GM23338 (cell line): ENCODE measurements at regions not wholly inside any gene's neighbourhood (a gene's known extent, or its start where the extent isn't known, plus 50 kb on each side); places are given as distances from the start of the nearest gene placed in this dataset.

Experiments used
- ATAC-seq: fragments of 200-7000 bp; cut with Tn5 transposase; 3 replicates; pipeline ENCODE4 v1.9.1; 2020
- DNase-seq: peaks from one replicate; pipeline ENCODE4 v3.0.0-alpha.2; 2015; ENCODE audit warnings: low spot score
- H2AFZ ChIP-seq: fragments of 200-600 bp; sonication (generic); 2 replicates; pipeline ENCODE4 v1.8.0; 2016; ENCODE audit warnings: antibody characterized with exemption, mild to moderate bottlenecking, moderate library complexity
- H3F3A ChIP-seq: fragments of 200-600 bp; sonication (generic); replicated peaks from 2 replicates; pipeline ENCODE4 v1.8.0; 2017; ENCODE audit warnings: antibody characterized with exemption, mixed run types, low read depth
- H3K27ac ChIP-seq: fragments of 200-600 bp; sonication (generic); 2 replicates; pipeline ENCODE4 v1.6.1; 2016; ENCODE audit warnings: low read depth
- H3K27me3 ChIP-seq: fragments of 200-600 bp; sonication (generic); 2 replicates; pipeline ENCODE4 v1.8.0; 2016; ENCODE audit warnings: mild to moderate bottlenecking, mixed run types, moderate library complexity; ENCODE audit not compliant: insufficient read depth
- H3K36me3 ChIP-seq: fragments of 200-600 bp; sonication (generic); 2 replicates; pipeline ENCODE4 v1.8.0; 2016; ENCODE audit warnings: mild to moderate bottlenecking; ENCODE audit not compliant: insufficient read depth
- H3K4me1 ChIP-seq: fragments of 200-600 bp; sonication (generic); 2 replicates; pipeline ENCODE4 v1.8.0; 2016; ENCODE audit warnings: mild to moderate bottlenecking, moderate library complexity; ENCODE audit not compliant: insufficient read depth
- H3K4me2 ChIP-seq: fragments of 200-600 bp; sonication (generic); 2 replicates; pipeline ENCODE4 v1.7.1; 2017; ENCODE audit warnings: mixed run types
- H3K4me3 ChIP-seq: fragments of 200-600 bp; sonication (generic); 2 replicates; pipeline ENCODE4 v1.6.1; 2016; ENCODE audit warnings: mixed run types
- H3K79me2 ChIP-seq: fragments of 200-600 bp; sonication (generic); replicated peaks from 2 replicates; pipeline ENCODE4 v1.8.0; 2017; ENCODE audit warnings: mild to moderate bottlenecking; ENCODE audit not compliant: insufficient read depth
- H3K9me2 ChIP-seq: fragments of 200-600 bp; sonication (generic); 2 replicates; pipeline ENCODE4 v1.8.0; 2017; ENCODE audit not compliant: insufficient read depth
- H4K20me1 ChIP-seq: fragments of 200-600 bp; sonication (generic); replicated peaks from 2 replicates; pipeline ENCODE4 v1.8.0; 2017; ENCODE audit warnings: mild to moderate bottlenecking; ENCODE audit not compliant: insufficient read depth
- H3K27ac Mint-ChIP-seq: 2 replicates; pipeline ENCODE4 v1.8.0; 2020; ENCODE audit warnings: inconsistent platforms, mild to moderate bottlenecking, moderate library complexity, mixed read lengths
- H3K27me3 Mint-ChIP-seq: 3 replicates; pipeline ENCODE4 v1.8.0; 2022; ENCODE audit warnings: low read depth, mild to moderate bottlenecking, moderate library complexity, mixed read lengths, inconsistent platforms; ENCODE audit not compliant: insufficient read depth, poor library complexity
- H3K36me3 Mint-ChIP-seq: 3 replicates; pipeline ENCODE4 v1.8.0; 2021; ENCODE audit warnings: low read depth, mild to moderate bottlenecking, inconsistent platforms, moderate library complexity, mixed read lengths
- H3K4me1 Mint-ChIP-seq: 3 replicates; pipeline ENCODE4 v1.8.0; 2020; ENCODE audit warnings: mild to moderate bottlenecking, inconsistent platforms, mixed read lengths
- H3K4me3 Mint-ChIP-seq: 3 replicates; pipeline ENCODE4 v1.8.0; 2021; ENCODE audit warnings: moderate library complexity, mild to moderate bottlenecking, inconsistent platforms, mixed read lengths
- H3K9me3 Mint-ChIP-seq: 3 replicates; pipeline ENCODE4 v1.8.0; 2020; ENCODE audit warnings: moderate library complexity, mild to moderate bottlenecking, inconsistent platforms, mixed read lengths
- CREB1 ChIP-seq: fragments of 250-450 bp; sonication (Bioruptor Pico); IDR thresholded peaks from 2 replicates; pipeline ENCODE4 v1.5.0; 2020; ENCODE audit warnings: low read depth, mild to moderate bottlenecking, moderate library complexity
- CTCF ChIP-seq, 2 experiments: fragments of 200-600 bp in 1 of 2; sonication (generic) in 1 of 2; conservative IDR thresholded peaks; 2 replicates each; pipeline versions ENCODE4 v1.5.1 to v1.6.1; 2016 to 2017; ENCODE audit warnings: antibody characterized with exemption in 2 of 2, low read depth in 2 of 2, mild to moderate bottlenecking in 2 of 2, moderate library complexity in 1 of 2
- NANOG ChIP-seq: IDR thresholded peaks from 2 replicates; pipeline ENCODE4 v1.6.1; 2016; ENCODE audit warnings: antibody characterized with exemption, borderline replicate concordance
- STAT1 ChIP-seq: IDR thresholded peaks from one replicate; pipeline ENCODE4 v1.6.1; 2016; ENCODE audit warnings: antibody characterized with exemption; ENCODE audit not compliant: unreplicated experiment
- ZNF114 ChIP-seq: fragments of 250-450 bp; sonication (Bioruptor Pico); IDR thresholded peaks from 2 replicates; pipeline ENCODE4 v1.5.0; 2020; ENCODE audit warnings: mild to moderate bottlenecking, moderate library complexity
- ZNF331 ChIP-seq: fragments of 250-450 bp; sonication (Bioruptor Pico); IDR thresholded peaks from 2 replicates; pipeline ENCODE4 v1.5.0; 2020; ENCODE audit warnings: low read depth, mild to moderate bottlenecking, moderate library complexity
- TF ChIP-seq, protein P1 (sequence below): fragments of 250-450 bp; sonication (Bioruptor Pico); IDR thresholded peaks from 2 replicates; pipeline ENCODE4 v1.5.0; 2020; ENCODE audit warnings: mild to moderate bottlenecking, moderate library complexity
- TF ChIP-seq, protein P2 (sequence below): IDR thresholded peaks from one replicate; pipeline ENCODE4 v1.6.1; 2018; ENCODE audit warnings: antibody characterized with exemption; ENCODE audit not compliant: unreplicated experiment

GRCh38 chr10:29774475-29774874, 139.7 kb upstream of the SVIL start:
- no peaks in the 10 kb centered on the region for H3K27me3 ChIP-seq
- H3K9me2 ChIP-seq: peaks cover 10% of the 10 kb centered on the region
- H3K4me3 Mint-ChIP-seq: no peak overlapping the region
- no peak overlapping the region for H2AFZ ChIP-seq
- no peak overlapping the region for H3K27ac ChIP-seq
- H3K36me3 Mint-ChIP-seq: peaks cover 11% of the 10 kb centered on the region; the same call in 2 of the 3 replicates
- ATAC-seq: no peak
- peaks cover 7% of the 10 kb centered on the region; the same call in 1 of the 3 replicates for H3K4me1 Mint-ChIP-seq
- no peaks in the 10 kb centered on the region for H3F3A ChIP-seq
- no peaks in the 10 kb centered on the region for H4K20me1 ChIP-seq
- DNase-seq: no peak
- TF ChIP-seq ZNF114 (CRISPR knock-in tag): no peak
- TF ChIP-seq NANOG: no peak
- no peak for TF ChIP-seq ZNF331 (CRISPR knock-in tag)
- TF ChIP-seq, protein P1, sequence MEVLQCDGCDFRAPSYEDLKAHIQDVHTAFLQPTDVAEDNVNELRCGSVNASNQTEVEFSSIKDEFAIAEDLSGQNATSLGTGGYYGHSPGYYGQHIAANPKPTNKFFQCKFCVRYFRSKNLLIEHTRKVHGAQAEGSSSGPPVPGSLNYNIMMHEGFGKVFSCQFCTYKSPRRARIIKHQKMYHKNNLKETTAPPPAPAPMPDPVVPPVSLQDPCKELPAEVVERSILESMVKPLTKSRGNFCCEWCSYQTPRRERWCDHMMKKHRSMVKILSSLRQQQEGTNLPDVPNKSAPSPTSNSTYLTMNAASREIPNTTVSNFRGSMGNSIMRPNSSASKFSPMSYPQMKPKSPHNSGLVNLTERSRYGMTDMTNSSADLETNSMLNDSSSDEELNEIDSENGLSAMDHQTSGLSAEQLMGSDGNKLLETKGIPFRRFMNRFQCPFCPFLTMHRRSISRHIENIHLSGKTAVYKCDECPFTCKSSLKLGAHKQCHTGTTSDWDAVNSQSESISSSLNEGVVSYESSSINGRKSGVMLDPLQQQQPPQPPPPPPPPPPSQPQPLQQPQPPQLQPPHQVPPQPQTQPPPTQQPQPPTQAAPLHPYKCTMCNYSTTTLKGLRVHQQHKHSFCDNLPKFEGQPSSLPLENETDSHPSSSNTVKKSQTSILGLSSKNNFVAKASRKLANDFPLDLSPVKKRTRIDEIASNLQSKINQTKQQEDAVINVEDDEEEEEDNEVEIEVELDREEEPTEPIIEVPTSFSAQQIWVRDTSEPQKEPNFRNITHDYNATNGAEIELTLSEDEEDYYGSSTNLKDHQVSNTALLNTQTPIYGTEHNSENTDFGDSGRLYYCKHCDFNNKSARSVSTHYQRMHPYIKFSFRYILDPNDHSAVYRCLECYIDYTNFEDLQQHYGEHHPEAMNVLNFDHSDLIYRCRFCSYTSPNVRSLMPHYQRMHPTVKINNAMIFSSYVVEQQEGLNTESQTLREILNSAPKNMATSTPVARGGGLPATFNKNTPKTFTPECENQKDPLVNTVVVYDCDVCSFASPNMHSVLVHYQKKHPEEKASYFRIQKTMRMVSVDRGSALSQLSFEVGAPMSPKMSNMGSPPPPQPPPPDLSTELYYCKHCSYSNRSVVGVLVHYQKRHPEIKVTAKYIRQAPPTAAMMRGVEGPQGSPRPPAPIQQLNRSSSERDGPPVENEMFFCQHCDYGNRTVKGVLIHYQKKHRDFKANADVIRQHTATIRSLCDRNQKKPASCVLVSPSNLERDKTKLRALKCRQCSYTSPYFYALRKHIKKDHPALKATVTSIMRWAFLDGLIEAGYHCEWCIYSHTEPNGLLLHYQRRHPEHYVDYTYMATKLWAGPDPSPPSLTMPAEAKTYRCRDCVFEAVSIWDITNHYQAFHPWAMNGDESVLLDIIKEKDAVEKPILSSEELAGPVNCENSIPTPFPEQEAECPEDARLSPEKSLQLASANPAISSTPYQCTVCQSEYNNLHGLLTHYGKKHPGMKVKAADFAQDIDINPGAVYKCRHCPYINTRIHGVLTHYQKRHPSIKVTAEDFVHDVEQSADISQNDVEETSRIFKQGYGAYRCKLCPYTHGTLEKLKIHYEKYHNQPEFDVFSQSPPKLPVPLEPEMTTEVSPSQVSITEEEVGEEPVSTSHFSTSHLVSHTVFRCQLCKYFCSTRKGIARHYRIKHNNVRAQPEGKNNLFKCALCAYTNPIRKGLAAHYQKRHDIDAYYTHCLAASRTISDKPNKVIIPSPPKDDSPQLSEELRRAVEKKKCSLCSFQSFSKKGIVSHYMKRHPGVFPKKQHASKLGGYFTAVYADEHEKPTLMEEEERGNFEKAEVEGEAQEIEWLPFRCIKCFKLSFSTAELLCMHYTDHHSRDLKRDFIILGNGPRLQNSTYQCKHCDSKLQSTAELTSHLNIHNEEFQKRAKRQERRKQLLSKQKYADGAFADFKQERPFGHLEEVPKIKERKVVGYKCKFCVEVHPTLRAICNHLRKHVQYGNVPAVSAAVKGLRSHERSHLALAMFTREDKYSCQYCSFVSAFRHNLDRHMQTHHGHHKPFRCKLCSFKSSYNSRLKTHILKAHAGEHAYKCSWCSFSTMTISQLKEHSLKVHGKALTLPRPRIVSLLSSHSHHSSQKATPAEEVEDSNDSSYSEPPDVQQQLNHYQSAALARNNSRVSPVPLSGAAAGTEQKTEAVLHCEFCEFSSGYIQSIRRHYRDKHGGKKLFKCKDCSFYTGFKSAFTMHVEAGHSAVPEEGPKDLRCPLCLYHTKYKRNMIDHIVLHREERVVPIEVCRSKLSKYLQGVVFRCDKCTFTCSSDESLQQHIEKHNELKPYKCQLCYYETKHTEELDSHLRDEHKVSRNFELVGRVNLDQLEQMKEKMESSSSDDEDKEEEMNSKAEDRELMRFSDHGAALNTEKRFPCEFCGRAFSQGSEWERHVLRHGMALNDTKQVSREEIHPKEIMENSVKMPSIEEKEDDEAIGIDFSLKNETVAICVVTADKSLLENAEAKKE (CRISPR knock-in tag): no peak
- TF ChIP-seq, protein P2, sequence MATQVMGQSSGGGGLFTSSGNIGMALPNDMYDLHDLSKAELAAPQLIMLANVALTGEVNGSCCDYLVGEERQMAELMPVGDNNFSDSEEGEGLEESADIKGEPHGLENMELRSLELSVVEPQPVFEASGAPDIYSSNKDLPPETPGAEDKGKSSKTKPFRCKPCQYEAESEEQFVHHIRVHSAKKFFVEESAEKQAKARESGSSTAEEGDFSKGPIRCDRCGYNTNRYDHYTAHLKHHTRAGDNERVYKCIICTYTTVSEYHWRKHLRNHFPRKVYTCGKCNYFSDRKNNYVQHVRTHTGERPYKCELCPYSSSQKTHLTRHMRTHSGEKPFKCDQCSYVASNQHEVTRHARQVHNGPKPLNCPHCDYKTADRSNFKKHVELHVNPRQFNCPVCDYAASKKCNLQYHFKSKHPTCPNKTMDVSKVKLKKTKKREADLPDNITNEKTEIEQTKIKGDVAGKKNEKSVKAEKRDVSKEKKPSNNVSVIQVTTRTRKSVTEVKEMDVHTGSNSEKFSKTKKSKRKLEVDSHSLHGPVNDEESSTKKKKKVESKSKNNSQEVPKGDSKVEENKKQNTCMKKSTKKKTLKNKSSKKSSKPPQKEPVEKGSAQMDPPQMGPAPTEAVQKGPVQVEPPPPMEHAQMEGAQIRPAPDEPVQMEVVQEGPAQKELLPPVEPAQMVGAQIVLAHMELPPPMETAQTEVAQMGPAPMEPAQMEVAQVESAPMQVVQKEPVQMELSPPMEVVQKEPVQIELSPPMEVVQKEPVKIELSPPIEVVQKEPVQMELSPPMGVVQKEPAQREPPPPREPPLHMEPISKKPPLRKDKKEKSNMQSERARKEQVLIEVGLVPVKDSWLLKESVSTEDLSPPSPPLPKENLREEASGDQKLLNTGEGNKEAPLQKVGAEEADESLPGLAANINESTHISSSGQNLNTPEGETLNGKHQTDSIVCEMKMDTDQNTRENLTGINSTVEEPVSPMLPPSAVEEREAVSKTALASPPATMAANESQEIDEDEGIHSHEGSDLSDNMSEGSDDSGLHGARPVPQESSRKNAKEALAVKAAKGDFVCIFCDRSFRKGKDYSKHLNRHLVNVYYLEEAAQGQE: no peak
- TF ChIP-seq STAT1: no peak
- no peak for TF ChIP-seq CREB1 (CRISPR knock-in tag)
- TF ChIP-seq CTCF (conservative IDR thresholded peaks at IDR 0.05; ENCODE audit: low read depth in 2 of 2): no peak
- no peak overlapping the region for H3K27ac Mint-ChIP-seq
- H3K27me3 Mint-ChIP-seq: peaks cover 7% of the 10 kb centered on the region
- H3K36me3 ChIP-seq: no peaks in the 10 kb centered on the region
- H3K79me2 ChIP-seq: no peaks in the 10 kb centered on the region
- H3K9me3 Mint-ChIP-seq: peaks cover 21% of the 10 kb centered on the region
- H3K4me2 ChIP-seq: no peak overlapping the region
- H3K4me3 ChIP-seq: no peak overlapping the region
- H3K4me1 ChIP-seq: no peaks in the 10 kb centered on the region
